GM23338 (cell line): ENCODE measurements at regions not wholly inside any gene's neighbourhood (a gene's known extent, or its start where the extent isn't known, plus 50 kb on each side); places are given as distances from the start of the nearest gene placed in this dataset.

Experiments used
- CREB1 ChIP-seq: fragments of 250-450 bp; sonication (Bioruptor Pico); IDR thresholded peaks from 2 replicates; pipeline ENCODE4 v1.5.0; 2020; ENCODE audit warnings: low read depth, mild to moderate bottlenecking, moderate library complexity
- EZH2phosphoT487 ChIP-seq: fragments of 200-600 bp; sonication (generic); IDR thresholded peaks from one replicate; pipeline ENCODE4 v1.8.1; 2018; ENCODE audit warnings: antibody characterized with exemption; ENCODE audit not compliant: unreplicated experiment
- POLR2AphosphoS5 ChIP-seq: IDR thresholded peaks from 2 replicates; pipeline ENCODE4 v1.6.1; 2016; ENCODE audit warnings: antibody characterized with exemption, low read depth
- TF ChIP-seq, protein P1 (sequence below), 2 experiments: fragments of 200-600 bp in 1 of 2; sonication (generic) in 1 of 2; conservative IDR thresholded peaks; 2 replicates each; pipeline versions ENCODE4 v1.5.1 to v1.6.1; 2016 to 2017; ENCODE audit warnings: antibody characterized with exemption in 2 of 2, low read depth in 2 of 2, mild to moderate bottlenecking in 2 of 2, moderate library complexity in 1 of 2
- TF ChIP-seq, protein P2 (sequence below): IDR thresholded peaks from one replicate; pipeline ENCODE4 v1.6.1; 2018; ENCODE audit warnings: antibody characterized with exemption; ENCODE audit not compliant: unreplicated experiment
- TF ChIP-seq, protein P3 (sequence below): IDR thresholded peaks from 2 replicates; pipeline ENCODE4 v1.6.1; 2016; ENCODE audit warnings: antibody characterized with exemption

DNA sequence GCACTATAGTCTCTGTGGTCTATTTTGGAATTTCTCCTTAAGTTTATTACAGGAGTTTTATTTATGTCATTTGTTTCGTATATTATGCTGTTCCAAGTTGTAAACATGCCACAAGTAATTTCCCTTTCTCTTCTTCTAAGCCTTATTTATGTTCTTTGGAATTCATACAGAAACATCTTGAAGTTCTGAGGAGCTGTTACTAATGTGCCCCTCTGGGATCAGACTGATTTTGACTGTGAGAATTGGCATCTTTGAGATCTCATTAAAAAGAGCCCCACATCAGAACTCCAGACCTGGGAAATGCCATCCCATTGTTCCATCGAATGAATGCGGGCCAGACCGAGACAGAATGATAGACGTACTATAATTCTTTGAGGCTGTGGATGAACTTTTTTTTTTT, 138.8 kb upstream of the CD180 start:
- TF ChIP-seq, protein P1, sequence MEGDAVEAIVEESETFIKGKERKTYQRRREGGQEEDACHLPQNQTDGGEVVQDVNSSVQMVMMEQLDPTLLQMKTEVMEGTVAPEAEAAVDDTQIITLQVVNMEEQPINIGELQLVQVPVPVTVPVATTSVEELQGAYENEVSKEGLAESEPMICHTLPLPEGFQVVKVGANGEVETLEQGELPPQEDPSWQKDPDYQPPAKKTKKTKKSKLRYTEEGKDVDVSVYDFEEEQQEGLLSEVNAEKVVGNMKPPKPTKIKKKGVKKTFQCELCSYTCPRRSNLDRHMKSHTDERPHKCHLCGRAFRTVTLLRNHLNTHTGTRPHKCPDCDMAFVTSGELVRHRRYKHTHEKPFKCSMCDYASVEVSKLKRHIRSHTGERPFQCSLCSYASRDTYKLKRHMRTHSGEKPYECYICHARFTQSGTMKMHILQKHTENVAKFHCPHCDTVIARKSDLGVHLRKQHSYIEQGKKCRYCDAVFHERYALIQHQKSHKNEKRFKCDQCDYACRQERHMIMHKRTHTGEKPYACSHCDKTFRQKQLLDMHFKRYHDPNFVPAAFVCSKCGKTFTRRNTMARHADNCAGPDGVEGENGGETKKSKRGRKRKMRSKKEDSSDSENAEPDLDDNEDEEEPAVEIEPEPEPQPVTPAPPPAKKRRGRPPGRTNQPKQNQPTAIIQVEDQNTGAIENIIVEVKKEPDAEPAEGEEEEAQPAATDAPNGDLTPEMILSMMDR (conservative IDR thresholded peaks at IDR 0.05; ENCODE audit: low read depth in 2 of 2), result no peak
- TF ChIP-seq EZH2phosphoT487, result no peak
- TF ChIP-seq, protein P2, sequence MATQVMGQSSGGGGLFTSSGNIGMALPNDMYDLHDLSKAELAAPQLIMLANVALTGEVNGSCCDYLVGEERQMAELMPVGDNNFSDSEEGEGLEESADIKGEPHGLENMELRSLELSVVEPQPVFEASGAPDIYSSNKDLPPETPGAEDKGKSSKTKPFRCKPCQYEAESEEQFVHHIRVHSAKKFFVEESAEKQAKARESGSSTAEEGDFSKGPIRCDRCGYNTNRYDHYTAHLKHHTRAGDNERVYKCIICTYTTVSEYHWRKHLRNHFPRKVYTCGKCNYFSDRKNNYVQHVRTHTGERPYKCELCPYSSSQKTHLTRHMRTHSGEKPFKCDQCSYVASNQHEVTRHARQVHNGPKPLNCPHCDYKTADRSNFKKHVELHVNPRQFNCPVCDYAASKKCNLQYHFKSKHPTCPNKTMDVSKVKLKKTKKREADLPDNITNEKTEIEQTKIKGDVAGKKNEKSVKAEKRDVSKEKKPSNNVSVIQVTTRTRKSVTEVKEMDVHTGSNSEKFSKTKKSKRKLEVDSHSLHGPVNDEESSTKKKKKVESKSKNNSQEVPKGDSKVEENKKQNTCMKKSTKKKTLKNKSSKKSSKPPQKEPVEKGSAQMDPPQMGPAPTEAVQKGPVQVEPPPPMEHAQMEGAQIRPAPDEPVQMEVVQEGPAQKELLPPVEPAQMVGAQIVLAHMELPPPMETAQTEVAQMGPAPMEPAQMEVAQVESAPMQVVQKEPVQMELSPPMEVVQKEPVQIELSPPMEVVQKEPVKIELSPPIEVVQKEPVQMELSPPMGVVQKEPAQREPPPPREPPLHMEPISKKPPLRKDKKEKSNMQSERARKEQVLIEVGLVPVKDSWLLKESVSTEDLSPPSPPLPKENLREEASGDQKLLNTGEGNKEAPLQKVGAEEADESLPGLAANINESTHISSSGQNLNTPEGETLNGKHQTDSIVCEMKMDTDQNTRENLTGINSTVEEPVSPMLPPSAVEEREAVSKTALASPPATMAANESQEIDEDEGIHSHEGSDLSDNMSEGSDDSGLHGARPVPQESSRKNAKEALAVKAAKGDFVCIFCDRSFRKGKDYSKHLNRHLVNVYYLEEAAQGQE, result no peak
- no peak for TF ChIP-seq POLR2AphosphoS5
- TF ChIP-seq CREB1, result no peak
- TF ChIP-seq, protein P3, sequence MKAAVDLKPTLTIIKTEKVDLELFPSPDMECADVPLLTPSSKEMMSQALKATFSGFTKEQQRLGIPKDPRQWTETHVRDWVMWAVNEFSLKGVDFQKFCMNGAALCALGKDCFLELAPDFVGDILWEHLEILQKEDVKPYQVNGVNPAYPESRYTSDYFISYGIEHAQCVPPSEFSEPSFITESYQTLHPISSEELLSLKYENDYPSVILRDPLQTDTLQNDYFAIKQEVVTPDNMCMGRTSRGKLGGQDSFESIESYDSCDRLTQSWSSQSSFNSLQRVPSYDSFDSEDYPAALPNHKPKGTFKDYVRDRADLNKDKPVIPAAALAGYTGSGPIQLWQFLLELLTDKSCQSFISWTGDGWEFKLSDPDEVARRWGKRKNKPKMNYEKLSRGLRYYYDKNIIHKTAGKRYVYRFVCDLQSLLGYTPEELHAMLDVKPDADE, result no peak
